ENCODE measurements at regions not wholly inside any gene's neighbourhood (a gene's known extent, or its start where the extent isn't known, plus 50 kb on each side); places are given as distances from the start of the nearest gene placed in this dataset.

GRCh38 chr4:103329642-103330041, 131.5 kb upstream of the CENPE start:
- Mint-ChIP-seq H3K27me3 (ENCODE audit: unreplicated experiment) (peaks cover 5% of the 10 kb centered on the region), H3K9me3 (ENCODE audit: unreplicated experiment) (no peaks in the 10 kb centered on the region), H3K27ac (ENCODE audit: unreplicated experiment) (no peak overlapping the region), H3K36me3 (ENCODE audit: unreplicated experiment) (no peaks in the 10 kb centered on the region), H3K4me3 (ENCODE audit: unreplicated experiment) (no peak overlapping the region), H3K4me1 (ENCODE audit: unreplicated experiment) (no peaks in the 10 kb centered on the region)
- TF ChIP-seq, protein P1, sequence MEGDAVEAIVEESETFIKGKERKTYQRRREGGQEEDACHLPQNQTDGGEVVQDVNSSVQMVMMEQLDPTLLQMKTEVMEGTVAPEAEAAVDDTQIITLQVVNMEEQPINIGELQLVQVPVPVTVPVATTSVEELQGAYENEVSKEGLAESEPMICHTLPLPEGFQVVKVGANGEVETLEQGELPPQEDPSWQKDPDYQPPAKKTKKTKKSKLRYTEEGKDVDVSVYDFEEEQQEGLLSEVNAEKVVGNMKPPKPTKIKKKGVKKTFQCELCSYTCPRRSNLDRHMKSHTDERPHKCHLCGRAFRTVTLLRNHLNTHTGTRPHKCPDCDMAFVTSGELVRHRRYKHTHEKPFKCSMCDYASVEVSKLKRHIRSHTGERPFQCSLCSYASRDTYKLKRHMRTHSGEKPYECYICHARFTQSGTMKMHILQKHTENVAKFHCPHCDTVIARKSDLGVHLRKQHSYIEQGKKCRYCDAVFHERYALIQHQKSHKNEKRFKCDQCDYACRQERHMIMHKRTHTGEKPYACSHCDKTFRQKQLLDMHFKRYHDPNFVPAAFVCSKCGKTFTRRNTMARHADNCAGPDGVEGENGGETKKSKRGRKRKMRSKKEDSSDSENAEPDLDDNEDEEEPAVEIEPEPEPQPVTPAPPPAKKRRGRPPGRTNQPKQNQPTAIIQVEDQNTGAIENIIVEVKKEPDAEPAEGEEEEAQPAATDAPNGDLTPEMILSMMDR (IDR thresholded peaks at IDR 0.05), result no peak
- DNase-seq (ENCODE audit: extremely low spot score, unreplicated experiment), result no peak

GRCh38 chr4:103324811-103325210, 126.7 kb upstream of the CENPE start:
- Mint-ChIP-seq H3K27ac (ENCODE audit: unreplicated experiment) (no peak overlapping the region), H3K36me3 (ENCODE audit: unreplicated experiment) (no peaks in the 10 kb centered on the region), H3K9me3 (ENCODE audit: unreplicated experiment) (no peaks in the 10 kb centered on the region), H3K4me1 (ENCODE audit: unreplicated experiment) (no peaks in the 10 kb centered on the region), H3K27me3 (ENCODE audit: unreplicated experiment) (no peaks in the 10 kb centered on the region), H3K4me3 (ENCODE audit: unreplicated experiment) (no peak overlapping the region)
- DNase-seq (ENCODE audit: extremely low spot score, unreplicated experiment), result no peak
- TF ChIP-seq, protein P1 (IDR thresholded peaks at IDR 0.05), result no peak

DNA sequence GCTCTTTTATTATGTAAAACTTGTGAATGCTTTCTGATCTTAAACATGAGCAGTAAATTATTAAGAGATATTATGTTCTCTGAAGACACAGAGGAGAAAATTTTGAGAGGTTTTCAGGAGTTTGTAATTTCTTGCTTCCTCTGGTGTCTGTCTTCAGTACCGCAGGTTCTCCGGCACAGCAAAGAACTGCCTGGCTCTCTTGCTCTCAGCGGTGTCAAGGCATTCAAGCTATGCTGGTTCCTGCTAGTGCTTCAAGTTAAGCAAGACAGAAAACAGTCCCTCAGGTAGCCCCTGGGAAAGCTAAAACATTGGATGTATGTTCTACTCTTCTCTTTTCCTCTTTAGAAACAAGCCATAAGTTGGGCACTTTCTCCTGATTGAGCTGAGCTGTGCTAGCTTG, 120.2 kb upstream of the CENPE start:
- Mint-ChIP-seq H3K27ac (ENCODE audit: unreplicated experiment) (no peak overlapping the region), H3K9me3 (ENCODE audit: unreplicated experiment) (peaks cover 18% of the 10 kb centered on the region), H3K4me3 (ENCODE audit: unreplicated experiment) (no peak overlapping the region), H3K4me1 (ENCODE audit: unreplicated experiment) (no peaks in the 10 kb centered on the region), H3K27me3 (ENCODE audit: unreplicated experiment) (no peaks in the 10 kb centered on the region), H3K36me3 (ENCODE audit: unreplicated experiment) (no peaks in the 10 kb centered on the region)
- TF ChIP-seq, protein P1 (IDR thresholded peaks at IDR 0.05), result no peak
- DNase-seq (ENCODE audit: extremely low spot score, unreplicated experiment), result no peak

GRCh38 chr4:103308248-103308561, 110.1 kb upstream of the CENPE start:
- H3K9me3 Mint-ChIP-seq (ENCODE audit: unreplicated experiment), result peaks cover 4% of the 10 kb centered on the region
- peaks cover 4% of the 10 kb centered on the region for H3K27me3 Mint-ChIP-seq (ENCODE audit: unreplicated experiment)
- TF ChIP-seq, protein P1 (IDR thresholded peaks at IDR 0.05), result no peak
- H3K4me3 Mint-ChIP-seq (ENCODE audit: unreplicated experiment), result no peak overlapping the region
- no peaks in the 10 kb centered on the region for H3K36me3 Mint-ChIP-seq (ENCODE audit: unreplicated experiment)
- H3K4me1 Mint-ChIP-seq (ENCODE audit: unreplicated experiment), result no peaks in the 10 kb centered on the region
- DNase-seq (ENCODE audit: extremely low spot score, unreplicated experiment), result no peak
- H3K27ac Mint-ChIP-seq (ENCODE audit: unreplicated experiment), result no peak overlapping the region

GRCh38 chr4:103307453-103308247, 109.5 kb upstream of the CENPE start:
- TF ChIP-seq, protein P1 (IDR thresholded peaks at IDR 0.05), result no peak
- Mint-ChIP-seq H3K27me3 (ENCODE audit: unreplicated experiment) (peaks cover 4% of the 10 kb centered on the region), H3K4me1 (ENCODE audit: unreplicated experiment) (no peaks in the 10 kb centered on the region), H3K4me3 (ENCODE audit: unreplicated experiment) (no peak overlapping the region), H3K9me3 (ENCODE audit: unreplicated experiment) (peaks cover 4% of the 10 kb centered on the region), H3K36me3 (ENCODE audit: unreplicated experiment) (no peaks in the 10 kb centered on the region), H3K27ac (ENCODE audit: unreplicated experiment) (no peak overlapping the region)
- DNase-seq (ENCODE audit: extremely low spot score, unreplicated experiment), result no peak

Measured in osteocyte (in vitro differentiated cells).